Glutamatergic neuron (in vitro differentiated cells): ENCODE measurements at regions not wholly inside any gene's neighbourhood (a gene's known extent, or its start where the extent isn't known, plus 50 kb on each side); places are given as distances from the start of the nearest gene placed in this dataset.

Source experiments
- DNase-seq: peaks from one replicate; pipeline ENCODE4 v3.0.0; 2022
- H3K27ac Mint-ChIP-seq: one replicate; pipeline ENCODE4 v1.8.0; 2020; ENCODE audit warnings: mild to moderate bottlenecking, mixed read lengths, inconsistent platforms; ENCODE audit not compliant: unreplicated experiment
- H3K27me3 Mint-ChIP-seq: one replicate; pipeline ENCODE4 v1.8.0; 2020; ENCODE audit warnings: mild to moderate bottlenecking, moderate library complexity, mixed read lengths, inconsistent platforms; ENCODE audit not compliant: unreplicated experiment
- H3K36me3 Mint-ChIP-seq: one replicate; pipeline ENCODE4 v1.8.0; 2020; ENCODE audit warnings: mild to moderate bottlenecking, mixed read lengths, inconsistent platforms; ENCODE audit not compliant: unreplicated experiment
- H3K4me1 Mint-ChIP-seq: one replicate; pipeline ENCODE4 v1.8.0; 2020; ENCODE audit warnings: mild to moderate bottlenecking, low read depth, mixed read lengths, inconsistent platforms; ENCODE audit not compliant: unreplicated experiment
- H3K4me3 Mint-ChIP-seq: one replicate; pipeline ENCODE4 v1.8.0; 2020; ENCODE audit warnings: mild to moderate bottlenecking, mixed read lengths, inconsistent platforms; ENCODE audit not compliant: unreplicated experiment
- H3K9me3 Mint-ChIP-seq: one replicate; pipeline ENCODE4 v1.8.0; 2020; ENCODE audit warnings: mild to moderate bottlenecking, moderate library complexity, mixed read lengths, inconsistent platforms; ENCODE audit not compliant: unreplicated experiment
- CTCF ChIP-seq: fragments of 200-600 bp; sonication (generic); IDR thresholded peaks from one replicate; pipeline ENCODE4 v1.5.0; 2021; ENCODE audit not compliant: partially characterized antibody, unreplicated experiment

DNA sequence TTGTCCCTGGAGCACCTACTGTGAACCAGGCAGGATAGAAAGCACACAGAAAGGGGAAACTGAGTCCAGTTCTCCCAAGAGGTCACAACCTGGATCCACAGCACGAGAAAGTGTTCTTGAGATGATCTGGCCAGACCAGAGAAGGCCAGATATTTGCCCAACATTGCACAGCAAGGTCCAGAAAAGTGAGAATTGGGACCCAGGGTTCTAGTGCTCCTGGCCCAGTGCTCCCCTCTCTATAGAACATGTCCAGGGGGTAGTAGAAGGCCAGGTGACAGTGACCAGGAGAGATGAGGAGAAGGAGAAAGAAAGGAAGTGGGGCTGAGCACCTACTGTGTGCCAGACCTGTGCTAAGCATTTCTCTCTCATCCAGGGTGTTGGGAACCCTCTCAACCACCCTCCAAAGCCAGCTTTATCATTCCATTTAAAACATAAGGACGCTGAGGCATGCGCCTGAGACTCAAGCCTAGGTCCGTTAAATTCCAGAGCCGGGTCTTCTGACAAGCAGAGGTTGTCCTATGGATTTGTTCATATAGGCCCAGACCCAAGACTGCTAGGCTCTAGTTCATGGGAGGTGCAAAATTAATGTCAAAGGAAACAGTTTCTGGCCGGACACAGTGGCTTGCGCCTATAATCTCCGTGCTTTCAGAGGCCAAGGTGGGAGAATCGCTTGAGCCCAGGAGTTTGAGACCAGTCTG is 128.7 kb downstream of the MN1 start:
- no peak overlapping the region for H3K27ac Mint-ChIP-seq
- no peak for DNase-seq
- TF ChIP-seq CTCF = no peak
- peaks cover 6% of the 10 kb centered on the region for H3K27me3 Mint-ChIP-seq
- no peak overlapping the region for H3K4me3 Mint-ChIP-seq
- peaks cover 10% of the 10 kb centered on the region for H3K9me3 Mint-ChIP-seq
- H3K4me1 Mint-ChIP-seq = peaks cover 27% of the 10 kb centered on the region
- no peaks in the 10 kb centered on the region for H3K36me3 Mint-ChIP-seq

GRCh38 chr22:27673839-27674238 is 127.7 kb downstream of the MN1 start:
- no peaks in the 10 kb centered on the region for H3K36me3 Mint-ChIP-seq
- H3K27me3 Mint-ChIP-seq = peaks cover 9% of the 10 kb centered on the region
- DNase-seq = peak; percentile 36
- no peak overlapping the region for H3K4me3 Mint-ChIP-seq
- no peak for TF ChIP-seq CTCF
- H3K9me3 Mint-ChIP-seq = peaks cover 9% of the 10 kb centered on the region
- no peak overlapping the region for H3K27ac Mint-ChIP-seq
- peaks cover 33% of the 10 kb centered on the region for H3K4me1 Mint-ChIP-seq

DNA sequence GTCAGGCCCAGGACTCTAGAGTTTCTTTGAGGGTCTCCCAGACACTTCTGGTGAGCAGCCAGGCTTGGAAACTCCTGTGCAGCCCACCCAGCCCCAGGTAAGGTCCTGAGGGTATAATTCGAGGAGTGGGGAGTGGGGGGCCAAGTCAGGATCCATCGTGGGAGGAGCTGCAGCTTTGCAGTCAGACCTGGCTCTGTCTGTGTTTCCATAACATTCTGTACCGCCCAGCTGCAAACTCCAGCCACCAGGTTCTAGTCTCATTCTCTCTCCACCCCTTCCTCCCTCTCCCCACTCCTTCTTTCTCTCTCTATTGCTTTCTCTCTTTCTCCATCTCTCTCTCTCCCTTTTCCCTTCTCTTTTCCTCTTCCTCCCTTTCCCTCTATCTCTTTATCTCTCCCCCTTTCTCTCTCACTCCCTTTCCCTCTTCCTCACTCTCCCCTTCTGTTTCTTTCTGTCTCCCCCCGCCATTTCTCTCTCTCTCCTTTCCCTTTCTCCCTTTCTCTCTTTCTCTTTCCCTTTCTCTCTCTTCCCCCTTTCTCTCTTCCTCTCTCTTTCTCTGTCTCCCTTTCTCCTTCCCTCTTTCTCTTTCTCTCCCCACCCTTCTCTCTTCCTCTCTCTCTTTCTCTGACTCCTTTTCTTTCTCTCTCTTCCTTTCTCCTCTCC is 127.2 kb downstream of the MN1 start:
- peaks cover 12% of the 10 kb centered on the region for H3K27me3 Mint-ChIP-seq
- no peak for TF ChIP-seq CTCF
- no peak overlapping the region for H3K27ac Mint-ChIP-seq
- peaks cover 5% of the 10 kb centered on the region for H3K9me3 Mint-ChIP-seq
- H3K36me3 Mint-ChIP-seq = no peaks in the 10 kb centered on the region
- no peak overlapping the region for H3K4me3 Mint-ChIP-seq
- DNase-seq = no peak
- peaks cover 29% of the 10 kb centered on the region for H3K4me1 Mint-ChIP-seq

GRCh38 chr22:27676545-27677213 is 124.9 kb downstream of the MN1 start:
- peaks cover 23% of the 10 kb centered on the region for H3K4me1 Mint-ChIP-seq
- DNase-seq = no peak
- H3K27me3 Mint-ChIP-seq = peaks cover 15% of the 10 kb centered on the region

More at GRCh38 chr22:27676545-27677213, 124.9 kb downstream of the MN1 start:
- Mint-ChIP-seq H3K36me3 (no peaks in the 10 kb centered on the region), H3K4me3 (no peak overlapping the region), H3K9me3 (peaks cover 3% of the 10 kb centered on the region), H3K27ac (no peak overlapping the region)
- TF ChIP-seq CTCF = no peak
